ENCODE measurements at regions not wholly inside any gene's neighbourhood (a gene's known extent, or its start where the extent isn't known, plus 50 kb on each side); places are given as distances from the start of the nearest gene placed in this dataset.
A peak's percentile ranks its signal among the peaks of the same experiment; 100 is the strongest.
"Not testable (repeated sequence)": the region's sequence is repeated elsewhere in the genome, so short reads cannot be mapped to it uniquely, and the experiment has no call there.

GRCh38 chr17:15802917-15803316, 70.8 kb downstream of the TBC1D26 start:
- not testable (repeated sequence) for DNase-seq (ENCODE audit: low read depth in 2 of 2)

DNA sequence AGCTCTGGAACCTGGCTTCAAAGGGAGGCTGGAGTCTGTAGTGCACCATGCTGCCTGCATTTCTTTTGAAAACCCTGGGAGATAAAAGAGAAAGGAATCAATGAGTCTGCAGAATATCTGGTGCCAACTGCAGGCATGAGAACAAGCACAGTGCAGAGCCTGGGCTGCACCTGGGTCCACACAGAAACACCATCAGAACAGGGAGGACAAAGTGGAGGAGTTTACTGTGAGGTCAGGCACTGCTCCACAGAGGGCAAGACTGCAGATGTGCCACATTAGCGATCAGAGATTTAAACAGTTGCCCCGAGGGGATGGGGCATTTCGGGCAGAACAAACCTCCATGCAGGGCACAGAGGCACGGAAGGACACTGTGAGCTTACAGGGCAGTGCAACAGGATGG, 74.7 kb downstream of the TBC1D26 start:
- DNase-seq (ENCODE audit: low read depth in 2 of 2) = not testable (repeated sequence)

GRCh38 chr17:15813388-15813787, 81.3 kb downstream of the TBC1D26 start:
- not testable (repeated sequence) for DNase-seq (ENCODE audit: low read depth in 2 of 2)

GRCh38 chr17:15814003-15814402, 81.9 kb downstream of the TBC1D26 start:
- not testable (repeated sequence) for DNase-seq (ENCODE audit: low read depth in 2 of 2)

GRCh38 chr17:15817861-15818260, 85.8 kb downstream of the TBC1D26 start:
- not testable (repeated sequence) for DNase-seq (ENCODE audit: low read depth in 2 of 2)

DNA sequence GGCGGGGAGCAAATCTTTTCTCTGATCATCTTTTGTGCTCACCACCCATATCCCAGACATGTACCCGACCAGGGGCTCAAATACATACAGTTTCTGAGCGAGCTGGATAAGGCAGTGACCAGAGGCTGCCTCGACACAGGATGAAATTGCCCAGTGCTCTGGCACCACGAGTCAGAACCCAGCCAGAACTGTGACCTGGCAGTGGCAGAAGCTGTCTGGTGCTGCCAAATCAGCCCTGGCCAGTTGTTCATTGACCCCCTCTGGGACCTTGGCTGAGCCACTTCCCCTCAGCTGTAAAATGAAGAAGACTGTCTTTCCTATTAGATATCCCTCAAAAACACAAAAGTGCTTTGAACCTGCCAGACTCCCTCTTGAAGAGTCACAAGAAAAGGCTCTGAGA, 90.2 kb downstream of the TBC1D26 start:
- not testable (repeated sequence) for DNase-seq (ENCODE audit: low read depth in 2 of 2)

DNA sequence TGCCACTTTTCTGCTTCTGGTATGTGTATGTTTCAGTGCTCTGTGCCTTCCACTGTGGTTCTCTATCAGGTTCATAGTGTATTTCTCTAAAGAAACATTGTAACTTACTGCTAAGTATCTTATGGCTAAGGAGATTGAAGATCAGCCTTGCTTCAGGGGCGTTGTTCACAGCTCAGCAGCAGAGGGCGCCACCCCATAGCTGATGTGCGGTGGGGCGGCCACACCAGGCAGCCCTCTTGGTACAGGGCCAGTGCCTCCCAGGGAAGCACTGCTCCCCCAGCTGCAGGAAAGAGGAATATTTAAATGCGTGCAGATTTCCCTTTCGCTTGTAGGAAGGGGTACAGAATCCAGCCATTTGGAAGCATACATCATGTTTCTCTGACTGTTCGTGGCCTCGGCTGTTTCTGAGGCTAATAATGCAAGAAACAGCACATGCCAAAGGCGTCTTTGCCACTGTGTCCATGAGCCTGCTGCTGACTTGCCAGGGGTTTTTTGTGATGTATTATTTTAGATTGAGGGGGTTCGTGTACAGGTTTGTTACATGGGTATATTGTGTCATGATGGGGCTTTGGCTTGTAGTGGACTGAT, 96.7 kb downstream of the TBC1D26 start:
- peak; percentile 63 to 71 for DNase-seq (ENCODE audit: low read depth in 2 of 2)

- DNase-seq (ENCODE audit: low read depth in 2 of 2) = not testable (repeated sequence)
Observed at GRCh38 chr17:15830221-15830620, 98.1 kb downstream of the TBC1D26 start.

DNA sequence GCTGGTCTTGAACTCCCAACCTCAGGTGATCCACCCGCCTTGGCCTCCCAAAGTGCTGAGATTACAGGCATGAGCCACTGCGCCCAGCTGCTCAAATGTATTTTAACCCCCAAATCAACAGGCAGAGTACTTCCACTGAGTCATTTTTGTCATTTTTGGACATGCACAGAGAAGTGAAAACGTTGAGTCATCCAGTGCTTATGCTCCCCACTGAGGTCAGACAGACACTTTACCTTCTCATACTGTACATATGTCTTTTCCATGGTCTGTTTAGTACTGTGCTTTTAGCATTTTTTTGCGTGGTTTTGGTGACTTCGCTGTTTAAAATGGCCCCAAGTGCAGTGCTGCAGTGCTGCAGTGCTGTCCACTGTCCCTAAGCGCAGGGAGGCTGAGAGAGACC, 99.1 kb downstream of the TBC1D26 start:
- DNase-seq (ENCODE audit: low read depth in 2 of 2) = not testable (repeated sequence)

DNA sequence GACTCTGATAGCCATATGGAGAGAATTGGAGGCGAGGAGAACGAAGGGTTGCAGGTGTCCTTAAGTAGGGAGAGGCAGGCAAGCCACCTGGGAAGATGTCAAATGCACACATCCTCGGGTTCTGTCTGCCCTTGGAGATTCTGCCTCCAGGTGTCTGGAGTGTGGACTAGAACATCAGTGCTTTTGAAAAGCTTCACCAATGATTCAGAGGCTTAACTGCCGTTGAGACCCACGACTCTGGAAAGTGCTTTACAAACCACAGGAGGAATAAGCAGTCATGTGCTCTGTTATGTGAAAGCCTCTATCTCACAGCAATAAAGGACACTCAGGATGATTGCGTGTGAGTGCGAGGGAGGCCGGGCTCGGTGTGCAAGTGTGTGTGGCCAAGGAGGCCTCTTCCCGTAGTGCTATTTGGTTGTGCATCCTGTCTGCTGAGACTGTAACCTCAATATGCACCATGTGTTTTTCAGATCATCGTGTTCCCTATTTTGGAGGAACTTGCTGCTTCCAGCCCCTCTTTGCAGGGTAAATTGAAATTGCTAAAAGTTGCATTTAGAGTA, 100.9 kb downstream of the TBC1D26 start:
- not testable (repeated sequence) for DNase-seq (ENCODE audit: low read depth in 2 of 2)

- not testable (repeated sequence) for DNase-seq (ENCODE audit: low read depth in 2 of 2)
Observed at GRCh38 chr17:15833890-15834289, 101.8 kb downstream of the TBC1D26 start.

DNA sequence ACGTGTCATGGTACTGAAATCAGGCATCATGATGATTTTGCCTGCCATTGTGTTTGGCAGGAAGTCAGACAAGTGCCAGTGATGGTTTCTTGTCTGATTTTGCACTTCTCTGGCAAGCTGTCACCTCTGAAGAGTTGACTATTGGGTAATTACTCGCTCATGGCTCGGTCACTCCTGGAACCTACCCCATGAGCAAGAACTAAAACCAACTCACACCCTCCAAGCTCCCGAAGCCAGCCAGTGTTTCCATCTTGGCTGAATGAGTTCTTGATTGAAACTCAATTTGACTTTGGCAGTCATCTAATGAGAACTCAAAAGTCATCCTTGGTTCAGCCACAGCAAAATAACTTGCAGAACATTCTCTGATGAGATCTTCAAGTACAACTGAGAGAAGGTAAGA, 103.4 kb downstream of the TBC1D26 start:
- not testable (repeated sequence) for DNase-seq (ENCODE audit: low read depth in 2 of 2)

DNA sequence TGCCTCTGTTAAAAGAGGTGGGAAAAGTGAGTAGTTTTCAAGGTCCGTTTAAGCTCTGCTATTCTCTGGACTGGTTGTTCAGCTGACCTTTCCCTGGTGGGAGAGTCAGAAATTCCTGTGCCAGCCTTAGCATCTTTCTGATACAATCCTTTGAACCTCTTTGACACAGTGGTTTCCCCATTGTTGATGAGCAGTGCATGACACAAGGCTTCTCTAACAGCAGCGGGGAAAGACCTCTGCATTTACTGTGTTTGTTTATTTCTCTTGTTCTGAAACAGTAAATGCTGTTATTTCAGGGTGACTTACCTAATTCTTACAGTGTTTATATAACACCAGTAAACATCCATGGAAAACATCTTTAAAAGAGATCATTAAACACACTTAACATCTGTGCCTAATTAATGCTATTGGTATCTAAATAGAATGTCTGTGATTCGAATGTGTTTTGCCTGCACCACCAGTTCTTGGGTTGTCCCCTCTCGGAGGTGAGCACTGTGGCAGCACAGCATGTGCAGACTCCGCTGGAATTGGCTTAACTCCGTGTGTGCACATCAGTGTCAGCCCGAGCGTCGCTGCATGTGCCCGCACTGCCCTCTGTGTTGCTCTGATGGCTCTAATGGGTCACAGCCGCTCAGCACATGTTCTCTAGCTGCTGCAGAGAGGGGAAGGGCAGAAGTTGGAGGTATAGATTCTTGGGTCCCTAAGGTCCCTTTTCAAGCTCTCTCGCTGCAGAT, 104.3 kb downstream of the TBC1D26 start:
- DNase-seq (ENCODE audit: low read depth in 2 of 2) = not testable (repeated sequence)

- DNase-seq (ENCODE audit: low read depth in 2 of 2) = not testable (repeated sequence)
Observed at GRCh38 chr17:15836991-15837390, 104.9 kb downstream of the TBC1D26 start.

DNA sequence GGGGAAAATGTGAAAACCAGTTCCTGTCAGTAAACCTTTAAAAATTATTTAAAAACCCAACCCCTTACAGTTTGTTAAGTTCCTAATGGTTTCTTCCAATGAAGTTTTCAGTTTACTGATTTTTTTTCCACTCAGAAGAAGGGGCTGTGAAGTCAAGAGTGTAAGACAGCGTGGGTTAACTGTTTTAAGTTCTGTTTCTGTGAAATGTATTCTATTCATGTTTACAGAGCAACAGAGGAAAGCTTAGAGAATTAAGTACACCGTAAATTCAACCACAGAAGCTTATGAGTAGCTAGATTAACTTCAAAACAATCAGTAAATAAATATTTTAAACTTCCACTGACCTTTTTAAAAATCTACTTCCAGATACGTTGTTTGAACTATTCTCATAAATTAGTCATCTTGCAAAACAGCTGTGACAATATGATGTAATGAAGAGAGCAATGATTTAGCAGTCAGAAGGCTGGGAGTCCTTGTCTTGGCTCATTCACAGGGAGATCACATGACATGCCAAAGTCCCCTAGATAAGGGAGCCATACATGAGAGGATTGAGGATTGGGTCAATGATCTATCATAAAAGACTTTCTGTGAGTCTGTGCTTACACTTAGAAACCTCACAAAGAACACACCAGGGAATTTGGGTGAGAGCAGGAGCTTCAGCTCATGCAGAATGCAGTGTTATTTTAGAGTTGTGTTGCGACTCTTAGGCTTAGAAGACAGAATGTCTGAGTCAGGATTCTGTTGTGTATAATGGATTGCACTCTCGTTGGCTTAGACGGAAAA, 97.3 kb upstream of the ADORA2B start:
- DNase-seq (ENCODE audit: low read depth in 2 of 2) = not testable (repeated sequence)

DNA sequence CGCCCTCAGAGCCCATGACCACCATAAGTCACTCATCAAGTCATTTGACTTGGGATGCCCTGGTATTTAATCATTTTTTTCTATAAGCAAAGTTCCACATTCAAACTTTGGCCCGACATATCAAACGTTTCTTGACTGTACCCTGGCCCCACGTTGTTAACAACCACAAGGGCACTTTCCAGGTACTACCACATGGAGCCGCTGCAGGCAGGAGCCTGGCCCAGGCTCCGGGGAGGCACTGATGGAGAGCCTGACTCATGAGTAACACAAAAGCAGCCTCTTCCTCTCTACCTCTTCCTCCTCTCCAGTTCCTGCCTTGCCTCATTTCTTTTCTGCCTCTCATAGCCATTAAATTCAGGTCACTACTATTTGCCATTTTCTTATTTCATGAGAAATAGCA, 95.9 kb upstream of the ADORA2B start:
- peak; percentile 53 to 57 for DNase-seq (ENCODE audit: low read depth in 2 of 2)

- DNase-seq (ENCODE audit: low read depth in 2 of 2) = not testable (repeated sequence)
Observed at GRCh38 chr17:15850071-15850470, 94.9 kb upstream of the ADORA2B start.

- DNase-seq (ENCODE audit: low read depth in 2 of 2) = not testable (repeated sequence)
Observed at GRCh38 chr17:15850687-15851086, 94.2 kb upstream of the ADORA2B start.

DNA sequence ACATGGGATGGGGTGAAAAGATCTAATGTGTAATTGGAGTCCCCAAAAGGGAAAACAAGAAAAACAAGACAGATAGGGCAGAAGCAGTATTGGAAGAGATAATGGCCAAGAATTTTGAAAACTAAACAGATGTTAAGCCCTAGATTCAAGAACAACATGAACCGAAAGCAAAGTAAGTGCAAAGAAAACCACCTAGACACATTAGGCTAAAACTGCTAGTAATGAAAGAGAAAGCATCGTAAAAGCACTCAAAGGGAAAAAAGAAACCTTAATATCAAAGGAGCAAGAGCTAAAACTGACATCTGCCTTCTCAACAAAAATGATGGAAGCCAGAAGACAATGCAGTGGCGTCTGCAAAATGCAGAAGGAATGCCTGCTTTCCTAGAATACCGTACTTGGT, 92.1 kb upstream of the ADORA2B start:
- DNase-seq (ENCODE audit: low read depth in 2 of 2) = not testable (repeated sequence)

DNA sequence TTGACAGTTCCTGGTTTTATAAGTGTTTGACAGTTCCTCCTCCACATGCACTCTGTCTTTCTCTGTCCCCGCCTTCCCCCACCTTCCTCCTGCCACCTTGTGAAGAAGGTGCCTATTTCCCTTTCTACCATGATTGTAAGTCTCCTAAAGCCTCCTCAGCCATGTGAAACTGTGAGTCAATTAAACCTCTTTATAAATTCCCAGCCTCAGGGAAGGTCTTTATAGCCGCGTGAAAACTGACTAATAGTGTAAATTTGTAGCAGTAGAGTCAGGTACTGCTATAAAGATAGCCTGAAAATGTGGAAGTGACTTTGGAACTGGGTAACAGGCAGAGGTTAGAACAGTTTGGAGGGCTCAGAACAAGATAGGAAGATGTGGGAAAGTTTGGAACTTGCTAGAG, 88.7 kb upstream of the ADORA2B start:
- DNase-seq (ENCODE audit: low read depth in 2 of 2) = not testable (repeated sequence)

GRCh38 chr17:15856745-15857144, 88.2 kb upstream of the ADORA2B start:
- DNase-seq (ENCODE audit: low read depth in 2 of 2) = not testable (repeated sequence)

- not testable (repeated sequence) for DNase-seq (ENCODE audit: low read depth in 2 of 2)
Observed at GRCh38 chr17:15858082-15858481, 86.8 kb upstream of the ADORA2B start.
